Muscle layer of colon (tissue), 2 donors: ENCODE measurements at regions not wholly inside any gene's neighbourhood (a gene's known extent, or its start where the extent isn't known, plus 50 kb on each side); places are given as distances from the start of the nearest gene placed in this dataset.

Experiments used
- H3K27ac ChIP-seq: one replicate; pipeline ENCODE4 v1.7.0; 2013; ENCODE audit warnings: low read depth, mild to moderate bottlenecking, low read length, moderate library complexity
- H3K27me3 ChIP-seq, 2 donors: one replicate each; pipeline ENCODE4 v1.7.0; 2013; ENCODE audit warnings: low read length in 2 of 2, mild to moderate bottlenecking in 2 of 2; ENCODE audit not compliant: insufficient read depth in 2 of 2, control insufficient read depth in 1 of 2
- H3K36me3 ChIP-seq: one replicate; pipeline ENCODE4 v1.7.0; 2013; ENCODE audit warnings: mild to moderate bottlenecking, low read length; ENCODE audit not compliant: insufficient read depth
- H3K4me1 ChIP-seq: one replicate; pipeline ENCODE4 v1.7.0; 2013; ENCODE audit warnings: mild to moderate bottlenecking, low read length; ENCODE audit not compliant: insufficient read depth
- H3K4me3 ChIP-seq, 2 donors: one replicate each; pipeline ENCODE4 v1.7.0; 2013; ENCODE audit warnings: low read length in 2 of 2, low read depth in 1 of 2, mild to moderate bottlenecking in 1 of 2, moderate library complexity in 1 of 2
- H3K9ac ChIP-seq: one replicate; pipeline ENCODE4 v1.7.0; 2013; ENCODE audit warnings: low read length
- H3K9me3 ChIP-seq: one replicate; pipeline ENCODE4 v1.7.0; 2013; ENCODE audit warnings: mild to moderate bottlenecking, low read length
- donor health status: abdominal sarcoma.
- donor health status: Adenocarcinoma of cecum.

- H3K27ac ChIP-seq: no peak overlapping the region
- H3K27me3 ChIP-seq: no peaks in the 10 kb centered on the region
- no peaks in the 10 kb centered on the region for H3K9me3 ChIP-seq
- H3K4me3 ChIP-seq: no peak overlapping the region
- H3K4me1 ChIP-seq: no peaks in the 10 kb centered on the region
- no peaks in the 10 kb centered on the region for H3K36me3 ChIP-seq
- H3K9ac ChIP-seq: no peak overlapping the region
Measured at GRCh38 chr16:61182391-61182790, 853.8 kb downstream of the CDH8 start.

- Histone ChIP-seq H3K36me3 (no peaks in the 10 kb centered on the region), H3K4me3 (no peak overlapping the region), H3K4me1 (no peaks in the 10 kb centered on the region), H3K27ac (no peak overlapping the region), H3K9me3 (no peaks in the 10 kb centered on the region), H3K9ac (no peak overlapping the region), H3K27me3 (no peaks in the 10 kb centered on the region)
Measured at GRCh38 chr16:61181982-61182381, 854.3 kb downstream of the CDH8 start.

- Histone ChIP-seq H3K4me3 (no peak overlapping the region), H3K4me1 (no peaks in the 10 kb centered on the region), H3K27ac (no peak overlapping the region), H3K36me3 (no peaks in the 10 kb centered on the region), H3K9ac (no peak overlapping the region), H3K27me3 (no peaks in the 10 kb centered on the region), H3K9me3 (no peaks in the 10 kb centered on the region)
Measured at GRCh38 chr16:61179561-61179960, 856.7 kb downstream of the CDH8 start.

- no peaks in the 10 kb centered on the region for H3K36me3 ChIP-seq
Measured at GRCh38 chr16:61165797-61166196, 870.4 kb downstream of the CDH8 start.

GRCh38 chr16:61150351-61150750 is 885.9 kb downstream of the CDH8 start:
- Histone ChIP-seq H3K9me3 (no peaks in the 10 kb centered on the region), H3K9ac (no peak overlapping the region)

More at GRCh38 chr16:61165797-61166196, 870.4 kb downstream of the CDH8 start:
- no peaks in the 10 kb centered on the region for H3K27me3 ChIP-seq
- H3K4me1 ChIP-seq: no peaks in the 10 kb centered on the region
- H3K9ac ChIP-seq: no peak overlapping the region
- no peak overlapping the region for H3K27ac ChIP-seq
- H3K9me3 ChIP-seq: no peaks in the 10 kb centered on the region
- H3K4me3 ChIP-seq: no peak overlapping the region

GRCh38 chr16:61149709-61150108 is 886.5 kb downstream of the CDH8 start:
- Histone ChIP-seq H3K36me3 (no peaks in the 10 kb centered on the region), H3K4me1 (no peaks in the 10 kb centered on the region), H3K4me3 (no peak overlapping the region), H3K9me3 (no peaks in the 10 kb centered on the region), H3K27me3 (no peaks in the 10 kb centered on the region), H3K9ac (no peak overlapping the region), H3K27ac (no peak overlapping the region)

More at GRCh38 chr16:61150351-61150750, 885.9 kb downstream of the CDH8 start:
- Histone ChIP-seq H3K36me3 (no peaks in the 10 kb centered on the region), H3K27ac (no peak overlapping the region), H3K27me3 (no peaks in the 10 kb centered on the region), H3K4me3 (no peak overlapping the region), H3K4me1 (no peaks in the 10 kb centered on the region)

GRCh38 chr16:61148930-61149329 is 887.3 kb downstream of the CDH8 start:
- Histone ChIP-seq H3K27me3 (no peaks in the 10 kb centered on the region), H3K27ac (no peak overlapping the region), H3K36me3 (no peaks in the 10 kb centered on the region), H3K4me3 (no peak overlapping the region), H3K9ac (no peak overlapping the region), H3K9me3 (no peaks in the 10 kb centered on the region), H3K4me1 (no peaks in the 10 kb centered on the region)

GRCh38 chr16:61146429-61146828 is 889.8 kb downstream of the CDH8 start:
- H3K4me1 ChIP-seq: no peaks in the 10 kb centered on the region
- no peaks in the 10 kb centered on the region for H3K36me3 ChIP-seq
- no peak overlapping the region for H3K27ac ChIP-seq
- H3K4me3 ChIP-seq: no peak overlapping the region
- H3K9me3 ChIP-seq: no peaks in the 10 kb centered on the region
- H3K9ac ChIP-seq: no peak overlapping the region
- H3K27me3 ChIP-seq: no peaks in the 10 kb centered on the region

- Histone ChIP-seq H3K9ac (no peak overlapping the region), H3K36me3 (no peaks in the 10 kb centered on the region), H3K4me3 (no peak overlapping the region), H3K9me3 (no peaks in the 10 kb centered on the region), H3K4me1 (no peaks in the 10 kb centered on the region), H3K27ac (no peak overlapping the region), H3K27me3 (no peaks in the 10 kb centered on the region)
Measured at GRCh38 chr16:61131447-61131846, 904.8 kb downstream of the CDH8 start.

- H3K27me3 ChIP-seq: no peaks in the 10 kb centered on the region
- no peak overlapping the region for H3K4me3 ChIP-seq
- H3K4me1 ChIP-seq: no peaks in the 10 kb centered on the region
- H3K27ac ChIP-seq: no peak overlapping the region
- H3K36me3 ChIP-seq: no peaks in the 10 kb centered on the region
- no peaks in the 10 kb centered on the region for H3K9me3 ChIP-seq
- H3K9ac ChIP-seq: no peak overlapping the region
Measured at GRCh38 chr16:61128545-61129323, 907.5 kb downstream of the CDH8 start.

- H3K4me3 ChIP-seq: no peak overlapping the region
Measured at GRCh38 chr16:61105544-61105943, 930.7 kb downstream of the CDH8 start.

GRCh38 chr16:61098505-61098904 is 937.7 kb downstream of the CDH8 start:
- Histone ChIP-seq H3K4me1 (no peaks in the 10 kb centered on the region), H3K27ac (no peak overlapping the region), H3K4me3 (no peak overlapping the region), H3K9me3 (no peaks in the 10 kb centered on the region), H3K36me3 (no peaks in the 10 kb centered on the region), H3K9ac (no peak overlapping the region), H3K27me3 (no peaks in the 10 kb centered on the region)

More at GRCh38 chr16:61105544-61105943, 930.7 kb downstream of the CDH8 start:
- Histone ChIP-seq H3K9ac (no peak overlapping the region), H3K36me3 (no peaks in the 10 kb centered on the region), H3K27me3 (no peaks in the 10 kb centered on the region), H3K27ac (no peak overlapping the region), H3K9me3 (no peaks in the 10 kb centered on the region), H3K4me1 (no peaks in the 10 kb centered on the region)
